NCI-H1694 treated with DMSO at 0.1 percent for 48 hours (cell line): ENCODE measurements at regions not wholly inside any gene's neighbourhood (a gene's known extent, or its start where the extent isn't known, plus 50 kb on each side); places are given as distances from the start of the nearest gene placed in this dataset.

Experiments
- DNase-seq: peaks from one replicate; lab custom pipeline; 2025; lab: John Stamatoyannopoulos, UW

DNA sequence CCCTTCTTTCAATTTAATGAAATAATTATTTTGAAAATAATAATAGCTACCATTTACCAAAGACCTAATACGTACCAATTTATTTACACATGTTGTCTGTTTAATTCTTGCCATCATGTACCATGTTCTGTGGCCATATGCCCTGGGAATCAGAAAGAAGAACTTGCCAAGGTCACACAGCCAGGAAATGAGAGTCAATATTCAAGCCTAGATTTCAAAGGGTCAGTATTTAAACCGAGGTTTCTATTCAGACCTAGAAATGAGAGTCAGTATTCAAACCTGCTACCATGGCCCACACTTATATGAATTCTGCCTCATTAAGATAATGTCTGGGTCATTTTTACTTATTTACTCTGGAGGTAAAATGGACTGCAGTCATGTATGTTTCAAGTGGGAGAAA is 103.6 kb upstream of the TBL1XR1 start:
- no peak for DNase-seq

GRCh38 chr3:177306252-177306651 is 109.0 kb upstream of the TBL1XR1 start:
- no peak for DNase-seq

- no peak for DNase-seq
These were observed 110.1 kb upstream of the TBL1XR1 start for GRCh38 chr3:177307391-177307790.

DNA sequence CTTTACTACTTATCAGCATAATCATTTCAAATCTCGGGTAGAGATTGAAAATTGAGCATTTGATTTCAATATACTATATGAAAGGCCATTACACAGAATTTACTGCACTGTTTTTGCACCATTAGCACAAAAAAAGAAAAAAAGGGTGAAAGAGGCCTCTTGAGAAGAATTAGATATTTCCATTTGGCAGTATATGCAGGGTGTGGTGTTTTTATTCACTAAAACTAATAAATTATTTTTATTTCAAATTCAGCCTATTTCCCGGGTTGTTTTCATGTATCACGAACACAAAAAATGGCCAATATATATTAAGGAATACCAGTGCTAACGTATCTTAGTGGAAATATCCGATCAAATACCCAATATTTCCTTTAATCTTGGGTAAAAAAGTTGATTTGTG is 110.5 kb upstream of the TBL1XR1 start:
- no peak for DNase-seq

DNA sequence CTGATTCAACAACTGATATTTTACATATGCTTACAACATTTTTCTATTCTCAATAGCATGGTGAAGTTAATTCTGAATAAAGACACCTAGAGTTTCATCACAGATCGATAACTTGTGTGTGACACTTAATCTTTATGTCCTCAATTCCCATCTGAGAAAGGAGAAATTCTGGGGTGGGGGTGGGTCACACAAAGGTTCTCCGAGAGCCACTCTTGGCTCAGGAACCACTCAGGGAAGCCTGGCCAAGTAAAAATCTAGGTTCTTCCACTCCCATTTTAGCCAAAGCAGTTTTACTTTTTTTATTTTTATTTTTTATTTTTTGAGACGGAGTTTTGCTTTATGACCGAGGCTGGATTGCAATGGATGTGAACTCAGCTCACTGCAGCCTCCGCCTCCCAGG is 111.0 kb upstream of the TBL1XR1 start:
- DNase-seq: no peak

DNA sequence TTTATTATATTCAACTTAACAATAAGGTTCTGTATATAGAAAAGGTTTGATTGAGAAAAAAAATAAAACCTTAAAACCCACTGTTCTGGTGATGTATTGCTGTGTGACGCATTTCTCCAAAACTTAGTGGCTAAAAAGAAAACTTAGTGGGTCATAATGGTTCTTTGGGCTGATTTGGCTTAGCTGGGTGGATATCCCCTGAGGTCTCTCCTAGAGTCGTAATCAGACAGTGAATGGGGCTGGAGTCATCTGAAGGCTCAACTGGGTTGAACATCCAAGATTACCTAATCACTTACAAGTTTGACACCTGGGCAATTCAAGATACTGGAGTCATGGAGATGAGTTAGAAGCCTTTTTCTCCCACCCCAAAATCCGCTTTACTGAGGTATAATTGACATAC is 111.6 kb upstream of the TBL1XR1 start:
- DNase-seq: no peak

DNA sequence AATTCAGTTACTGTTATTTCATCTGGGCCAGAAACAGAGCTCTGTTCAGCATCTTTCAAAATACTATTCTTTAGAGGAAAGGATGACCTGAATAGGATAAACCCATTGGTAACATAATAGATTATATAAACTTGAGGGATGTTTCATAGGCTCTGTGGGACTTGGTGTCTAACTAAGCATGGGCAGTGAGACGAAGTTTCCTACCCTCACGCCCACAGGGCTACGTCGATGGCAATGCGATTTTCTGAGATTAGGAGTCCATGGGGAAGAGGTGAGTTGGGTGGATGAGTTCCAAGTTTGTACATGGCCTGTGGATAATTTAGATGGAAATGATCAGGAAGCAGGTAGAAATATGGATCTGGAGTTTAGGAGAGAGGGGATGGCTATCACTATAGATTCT is 115.2 kb upstream of the TBL1XR1 start:
- no peak for DNase-seq

DNA sequence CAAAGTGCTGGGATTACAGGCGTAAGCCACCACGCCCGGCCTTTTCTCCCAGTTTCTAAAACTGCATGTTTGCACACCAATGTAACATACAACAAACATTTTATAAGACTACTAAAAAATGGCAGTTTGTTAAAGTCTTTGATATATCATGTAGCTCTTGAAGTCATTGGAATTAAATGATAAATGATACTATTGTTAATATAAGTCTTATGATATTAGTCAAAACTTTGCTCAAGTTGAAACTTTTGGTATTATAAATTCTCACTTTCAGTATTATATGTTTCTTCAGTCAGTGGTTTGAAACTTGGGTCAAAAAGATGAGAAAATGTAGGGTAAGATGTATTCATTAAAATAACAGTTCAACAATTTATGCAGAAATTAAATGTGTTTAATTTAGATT is 117.6 kb upstream of the TBL1XR1 start:
- DNase-seq: no peak

GRCh38 chr3:177317247-177317646 is 120.0 kb upstream of the TBL1XR1 start:
- DNase-seq: no peak

DNA sequence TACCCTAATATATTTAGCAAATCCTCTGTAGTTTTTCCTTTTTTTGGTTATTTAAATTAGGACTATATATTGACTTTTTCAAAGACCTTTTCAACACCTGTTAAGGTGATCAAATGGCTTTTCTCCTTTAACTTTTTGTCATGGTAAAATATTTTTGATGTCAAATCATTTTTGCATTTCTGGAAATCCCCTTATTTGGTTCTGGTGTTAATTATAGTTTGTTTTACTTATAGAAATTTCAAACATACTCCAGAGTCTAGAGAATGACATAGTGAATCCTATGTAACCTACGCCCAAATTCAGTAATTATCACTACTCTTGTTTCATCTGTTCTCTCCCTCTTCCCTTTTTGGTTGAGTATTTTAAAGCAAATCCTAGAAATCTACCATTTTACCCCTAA is 121.3 kb upstream of the TBL1XR1 start:
- no peak for DNase-seq

- DNase-seq: no peak
These were observed 123.5 kb upstream of the TBL1XR1 start for GRCh38 chr3:177320765-177321247.

GRCh38 chr3:177321819-177322218 is 124.5 kb upstream of the TBL1XR1 start:
- DNase-seq: no peak

DNA sequence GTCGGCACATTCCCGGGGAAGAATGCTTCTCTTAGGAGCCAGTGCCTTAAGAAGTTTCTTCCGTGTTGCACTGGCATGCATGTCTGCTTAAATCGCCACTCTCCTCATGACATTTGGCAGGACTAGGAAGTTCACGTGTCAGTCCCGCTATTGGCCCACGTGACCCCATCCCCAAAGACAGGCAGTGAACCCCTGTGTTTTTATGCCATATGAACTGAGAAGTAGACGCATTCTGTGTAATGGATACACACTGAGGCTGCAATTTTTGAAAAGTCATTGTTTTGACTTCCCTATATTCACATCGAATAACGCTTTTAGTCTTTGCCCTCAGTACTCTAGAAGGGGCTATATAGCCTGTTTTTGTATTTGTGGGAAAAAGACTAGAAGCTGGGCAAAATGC is 125.6 kb upstream of the TBL1XR1 start:
- DNase-seq: no peak

- DNase-seq: no peak
These were observed 132.6 kb upstream of the TBL1XR1 start for GRCh38 chr3:177329854-177330253.

- DNase-seq: no peak
These were observed 133.5 kb upstream of the TBL1XR1 start for GRCh38 chr3:177330779-177331178.

DNA sequence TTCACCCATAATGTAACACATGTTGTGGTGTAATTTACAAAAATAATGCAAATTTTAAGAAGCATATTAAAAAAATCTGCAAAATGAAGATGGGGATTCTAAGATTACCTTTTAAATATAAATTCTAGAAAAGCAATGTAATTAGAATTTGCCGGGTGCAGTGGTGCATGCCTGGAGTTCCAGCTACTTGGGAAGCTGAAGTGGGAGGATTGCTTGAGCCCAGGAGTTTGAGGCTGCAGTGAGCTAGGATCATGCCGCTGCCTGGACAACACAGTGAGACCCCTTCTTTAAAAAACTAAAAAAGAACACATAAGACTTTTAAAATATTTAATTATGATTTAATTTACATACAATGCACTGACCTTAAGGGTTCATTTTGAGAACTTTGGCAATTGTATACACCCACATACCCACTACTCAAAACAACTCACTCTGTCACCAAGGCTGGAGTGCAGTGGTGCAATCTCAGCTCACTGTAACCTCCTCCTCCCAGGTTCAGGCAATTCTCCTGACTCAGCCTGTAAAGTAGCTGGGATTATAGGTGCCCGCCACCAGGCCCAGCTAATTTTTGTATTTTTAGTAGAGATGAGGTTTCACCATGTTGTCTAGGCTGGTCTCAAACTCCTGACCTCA is 134.0 kb upstream of the TBL1XR1 start:
- no peak for DNase-seq

GRCh38 chr3:177332955-177333354 is 135.7 kb upstream of the TBL1XR1 start:
- DNase-seq: no peak

- DNase-seq: no peak
These were observed 136.5 kb upstream of the TBL1XR1 start for GRCh38 chr3:177333533-177334520.

- no peak for DNase-seq
These were observed 137.5 kb upstream of the TBL1XR1 start for GRCh38 chr3:177334803-177335202.

DNA sequence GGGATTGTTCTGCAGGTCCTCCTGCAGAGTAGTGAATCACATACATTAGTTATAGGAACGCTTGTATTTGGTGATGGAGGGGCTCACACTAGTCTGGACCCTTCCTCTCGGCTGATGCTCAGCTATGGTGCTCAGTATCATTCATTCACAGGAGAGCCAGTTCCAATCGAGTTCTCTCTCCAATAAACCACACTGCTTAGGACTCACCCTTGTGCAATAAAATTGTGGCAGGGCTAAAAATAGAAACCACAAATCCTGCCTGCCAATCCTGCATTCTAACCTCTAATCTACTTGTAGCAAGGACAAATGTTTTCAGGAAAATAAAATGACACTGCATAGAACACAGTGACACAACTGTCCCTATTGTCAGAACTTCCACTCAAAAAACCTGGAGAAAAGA is 138.4 kb upstream of the TBL1XR1 start:
- DNase-seq: no peak

GRCh38 chr3:177336873-177337450 is 139.7 kb upstream of the TBL1XR1 start:
- DNase-seq: no peak

GRCh38 chr3:177337541-177338331 is 140.5 kb upstream of the TBL1XR1 start:
- no peak for DNase-seq
